HL-60 (cell line): ENCODE measurements at regions not wholly inside any gene's neighbourhood (a gene's known extent, or its start where the extent isn't known, plus 50 kb on each side); places are given as distances from the start of the nearest gene placed in this dataset.

Experiments
- POLR2AphosphoS5 ChIP-seq: IDR thresholded peaks from 2 replicates; pipeline ENCODE4 v1.6.1; 2012; ENCODE audit warnings: low read depth
- TF ChIP-seq, protein P1 (sequence below): IDR thresholded peaks from one replicate; pipeline ENCODE4 v1.5.1; 2011; ENCODE audit warnings: low read length, control low read depth, inconsistent platforms; ENCODE audit not compliant: insufficient read depth

DNA sequence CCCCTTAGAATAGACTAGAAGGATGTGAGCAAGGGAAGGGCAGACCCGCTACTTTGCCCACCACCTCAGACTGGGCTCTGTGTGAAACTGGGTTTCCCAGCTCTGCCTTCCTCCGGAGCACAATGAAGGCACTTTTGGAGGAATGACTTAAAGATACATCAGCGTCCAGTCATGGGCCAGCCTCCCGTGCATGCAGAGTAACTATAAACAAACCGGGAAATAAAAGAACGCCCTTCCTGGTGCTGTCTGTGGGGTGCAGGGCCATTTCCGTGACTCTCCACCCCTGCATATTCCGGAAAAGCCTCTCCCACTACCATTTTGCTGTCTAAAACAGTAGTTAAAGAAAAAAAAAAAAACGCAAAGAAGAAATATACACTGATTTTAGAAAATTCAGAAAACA is 165.9 kb upstream of the IRX4 start:
- TF ChIP-seq, protein P1, sequence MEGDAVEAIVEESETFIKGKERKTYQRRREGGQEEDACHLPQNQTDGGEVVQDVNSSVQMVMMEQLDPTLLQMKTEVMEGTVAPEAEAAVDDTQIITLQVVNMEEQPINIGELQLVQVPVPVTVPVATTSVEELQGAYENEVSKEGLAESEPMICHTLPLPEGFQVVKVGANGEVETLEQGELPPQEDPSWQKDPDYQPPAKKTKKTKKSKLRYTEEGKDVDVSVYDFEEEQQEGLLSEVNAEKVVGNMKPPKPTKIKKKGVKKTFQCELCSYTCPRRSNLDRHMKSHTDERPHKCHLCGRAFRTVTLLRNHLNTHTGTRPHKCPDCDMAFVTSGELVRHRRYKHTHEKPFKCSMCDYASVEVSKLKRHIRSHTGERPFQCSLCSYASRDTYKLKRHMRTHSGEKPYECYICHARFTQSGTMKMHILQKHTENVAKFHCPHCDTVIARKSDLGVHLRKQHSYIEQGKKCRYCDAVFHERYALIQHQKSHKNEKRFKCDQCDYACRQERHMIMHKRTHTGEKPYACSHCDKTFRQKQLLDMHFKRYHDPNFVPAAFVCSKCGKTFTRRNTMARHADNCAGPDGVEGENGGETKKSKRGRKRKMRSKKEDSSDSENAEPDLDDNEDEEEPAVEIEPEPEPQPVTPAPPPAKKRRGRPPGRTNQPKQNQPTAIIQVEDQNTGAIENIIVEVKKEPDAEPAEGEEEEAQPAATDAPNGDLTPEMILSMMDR, result no peak
- TF ChIP-seq POLR2AphosphoS5, result no peak
